H1 (cell line): ENCODE measurements at regions not wholly inside any gene's neighbourhood (a gene's known extent, or its start where the extent isn't known, plus 50 kb on each side); places are given as distances from the start of the nearest gene placed in this dataset.

Experiments
- CEBPB ChIP-seq: IDR thresholded peaks from 2 replicates; pipeline ENCODE4 v1.6.1; 2012; ENCODE audit warnings: low read depth, low read length
- GTF2F1 ChIP-seq: IDR thresholded peaks from 2 replicates; pipeline ENCODE4 v1.6.1; 2012; ENCODE audit warnings: low read depth, low read length, improper control_type of control experiment, borderline replicate concordance
- HDAC2 ChIP-seq, 2 experiments: fragments of 300-600 bp in 1 of 2; sonication (generic) in 1 of 2; IDR thresholded peaks; 2 replicates each; pipeline ENCODE4 v1.6.1; 2011 to 2012; ENCODE audit warnings: low read depth in 2 of 2, low read length in 2 of 2, mild to moderate bottlenecking in 2 of 2, moderate library complexity in 2 of 2, borderline replicate concordance in 1 of 2, inconsistent platforms in 1 of 2
- KDM1A ChIP-seq: fragments of 200-600, 300-600 bp; sonication (generic); IDR thresholded peaks from 2 replicates; pipeline ENCODE4 v1.7.1; 2016; ENCODE audit warnings: mild to moderate bottlenecking, low read length, borderline replicate concordance
- POLR2A ChIP-seq, 2 experiments: IDR thresholded peaks; 1 replicate in 1 of 2; 2 replicates in 1 of 2; pipeline ENCODE4 v1.6.1; 2011; ENCODE audit warnings: low read depth in 2 of 2, low read length in 2 of 2, mild to moderate bottlenecking in 2 of 2; ENCODE audit errors: control extremely low read depth in 1 of 2
- RAD21 ChIP-seq, 2 experiments: IDR thresholded peaks in 1 of 2; conservative IDR thresholded peaks in 1 of 2; 2 replicates each; pipeline ENCODE4 v1.6.1; 2011; ENCODE audit warnings: low read depth in 2 of 2, low read length in 2 of 2, improper control_type of control experiment in 1 of 2, inconsistent platforms in 1 of 2, mild to moderate bottlenecking in 1 of 2, moderate library complexity in 1 of 2
- SIX5 ChIP-seq: IDR thresholded peaks from 2 replicates; pipeline ENCODE4 v1.6.1; 2011; ENCODE audit warnings: mild to moderate bottlenecking, low read depth, low read length
- TF ChIP-seq, protein P1 (sequence below), 3 experiments: IDR thresholded peaks; 1 replicate in 2 of 3; 2 replicates in 1 of 3; pipeline versions ENCODE4 v1.5.1 to v1.6.1; 2011; ENCODE audit warnings: low read length in 3 of 3, mild to moderate bottlenecking in 3 of 3, inconsistent platforms in 2 of 3, low read depth in 1 of 3, moderate library complexity in 1 of 3; ENCODE audit not compliant: insufficient read depth in 1 of 3; ENCODE audit errors: control extremely low read depth in 1 of 3

DNA sequence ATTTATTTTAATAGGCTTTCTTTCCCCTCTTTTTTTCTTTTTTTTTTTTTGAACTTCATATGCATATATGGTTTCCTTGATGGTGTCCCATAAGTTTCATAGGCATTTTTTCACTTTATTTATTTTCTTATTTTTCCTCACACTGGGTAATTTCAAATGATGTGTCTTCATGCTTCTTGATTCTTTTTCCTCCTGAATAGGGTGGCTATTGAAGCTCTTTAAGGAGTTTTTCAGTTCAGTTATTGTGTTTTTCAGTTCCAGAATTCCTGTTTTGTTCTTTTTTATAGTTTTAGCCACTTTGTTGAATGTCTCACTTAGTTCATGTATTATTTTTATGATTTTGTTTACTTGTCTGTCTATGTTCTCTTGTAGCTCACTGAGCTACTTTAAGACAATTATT lies 273.2 kb downstream of the NFKBIZ start:
- TF ChIP-seq, protein P1, sequence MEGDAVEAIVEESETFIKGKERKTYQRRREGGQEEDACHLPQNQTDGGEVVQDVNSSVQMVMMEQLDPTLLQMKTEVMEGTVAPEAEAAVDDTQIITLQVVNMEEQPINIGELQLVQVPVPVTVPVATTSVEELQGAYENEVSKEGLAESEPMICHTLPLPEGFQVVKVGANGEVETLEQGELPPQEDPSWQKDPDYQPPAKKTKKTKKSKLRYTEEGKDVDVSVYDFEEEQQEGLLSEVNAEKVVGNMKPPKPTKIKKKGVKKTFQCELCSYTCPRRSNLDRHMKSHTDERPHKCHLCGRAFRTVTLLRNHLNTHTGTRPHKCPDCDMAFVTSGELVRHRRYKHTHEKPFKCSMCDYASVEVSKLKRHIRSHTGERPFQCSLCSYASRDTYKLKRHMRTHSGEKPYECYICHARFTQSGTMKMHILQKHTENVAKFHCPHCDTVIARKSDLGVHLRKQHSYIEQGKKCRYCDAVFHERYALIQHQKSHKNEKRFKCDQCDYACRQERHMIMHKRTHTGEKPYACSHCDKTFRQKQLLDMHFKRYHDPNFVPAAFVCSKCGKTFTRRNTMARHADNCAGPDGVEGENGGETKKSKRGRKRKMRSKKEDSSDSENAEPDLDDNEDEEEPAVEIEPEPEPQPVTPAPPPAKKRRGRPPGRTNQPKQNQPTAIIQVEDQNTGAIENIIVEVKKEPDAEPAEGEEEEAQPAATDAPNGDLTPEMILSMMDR (IDR thresholded peaks at IDR 0.05; ENCODE audit: control extremely low read depth in 1 of 3, insufficient read depth in 1 of 3, low read depth in 1 of 3, low read length in 3 of 3): no peak
- no peak for TF ChIP-seq GTF2F1
- no peak for TF ChIP-seq POLR2A (IDR thresholded peaks at IDR 0.05; ENCODE audit: control extremely low read depth in 1 of 2, low read depth in 2 of 2, low read length in 2 of 2)
- no peak for TF ChIP-seq KDM1A
- TF ChIP-seq HDAC2 (IDR thresholded peaks at IDR 0.05; ENCODE audit: borderline replicate concordance in 1 of 2, low read depth in 2 of 2, low read length in 2 of 2): no peak
- no peak for TF ChIP-seq RAD21 (IDR thresholded peaks at IDR 0.05 in 1 of 2, conservative IDR thresholded peaks at IDR 0.05 in 1 of 2; ENCODE audit: low read depth in 2 of 2, low read length in 2 of 2)
- no peak for TF ChIP-seq CEBPB
- TF ChIP-seq SIX5: no peak
